ENCODE measurements at regions not wholly inside any gene's neighbourhood (a gene's known extent, or its start where the extent isn't known, plus 50 kb on each side); places are given as distances from the start of the nearest gene placed in this dataset.

DNA sequence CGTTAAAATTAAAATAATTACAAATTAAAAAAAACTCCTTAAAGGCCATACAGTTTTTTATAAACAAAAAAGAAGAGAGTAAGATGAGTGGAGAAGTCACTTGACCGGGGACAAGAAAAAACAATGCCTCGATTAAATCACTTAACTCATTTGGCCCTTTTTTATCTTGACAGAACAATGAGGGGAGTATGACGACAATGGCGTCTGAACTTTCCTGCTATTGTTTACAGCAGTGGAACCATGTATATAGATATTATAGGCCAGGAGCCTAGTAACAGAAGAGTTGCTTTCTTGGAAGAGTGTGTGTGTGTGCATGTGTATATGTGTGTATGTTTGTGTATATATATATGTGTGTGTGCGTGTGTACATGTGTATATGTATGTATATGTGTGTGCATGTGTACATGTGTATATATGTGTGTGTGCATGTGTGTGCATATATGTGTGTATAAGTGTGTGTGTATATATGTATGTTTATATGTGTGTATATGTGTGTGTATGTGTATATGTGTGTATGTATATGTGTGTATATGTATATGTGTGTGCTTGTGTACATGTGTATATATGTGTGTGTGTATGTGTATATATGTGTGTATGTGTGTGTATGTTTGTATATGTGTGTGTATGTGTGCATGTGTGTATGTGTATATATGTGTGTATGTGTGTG lies 153.4 kb upstream of the FAT1 start:
- TF ChIP-seq, protein P1, sequence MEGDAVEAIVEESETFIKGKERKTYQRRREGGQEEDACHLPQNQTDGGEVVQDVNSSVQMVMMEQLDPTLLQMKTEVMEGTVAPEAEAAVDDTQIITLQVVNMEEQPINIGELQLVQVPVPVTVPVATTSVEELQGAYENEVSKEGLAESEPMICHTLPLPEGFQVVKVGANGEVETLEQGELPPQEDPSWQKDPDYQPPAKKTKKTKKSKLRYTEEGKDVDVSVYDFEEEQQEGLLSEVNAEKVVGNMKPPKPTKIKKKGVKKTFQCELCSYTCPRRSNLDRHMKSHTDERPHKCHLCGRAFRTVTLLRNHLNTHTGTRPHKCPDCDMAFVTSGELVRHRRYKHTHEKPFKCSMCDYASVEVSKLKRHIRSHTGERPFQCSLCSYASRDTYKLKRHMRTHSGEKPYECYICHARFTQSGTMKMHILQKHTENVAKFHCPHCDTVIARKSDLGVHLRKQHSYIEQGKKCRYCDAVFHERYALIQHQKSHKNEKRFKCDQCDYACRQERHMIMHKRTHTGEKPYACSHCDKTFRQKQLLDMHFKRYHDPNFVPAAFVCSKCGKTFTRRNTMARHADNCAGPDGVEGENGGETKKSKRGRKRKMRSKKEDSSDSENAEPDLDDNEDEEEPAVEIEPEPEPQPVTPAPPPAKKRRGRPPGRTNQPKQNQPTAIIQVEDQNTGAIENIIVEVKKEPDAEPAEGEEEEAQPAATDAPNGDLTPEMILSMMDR (IDR thresholded peaks at IDR 0.05): no peak
- TF ChIP-seq EP300 (IDR thresholded peaks at IDR 0.05; ENCODE audit: low read depth): no peak
- TF ChIP-seq POLR2A (IDR thresholded peaks at IDR 0.05): no peak

Data from transverse colon (tissue), 3 donors.